Nephron progenitor cell (in vitro differentiated cells): ENCODE measurements at regions not wholly inside any gene's neighbourhood (a gene's known extent, or its start where the extent isn't known, plus 50 kb on each side); places are given as distances from the start of the nearest gene placed in this dataset.

Source experiments
- DNase-seq: peaks from one replicate; pipeline ENCODE4 v3.0.0; 2021
- H3K27ac Mint-ChIP-seq: 2 replicates; pipeline ENCODE4 v1.8.0; 2021; ENCODE audit warnings: mild to moderate bottlenecking, moderate library complexity, mixed read lengths
- H3K27me3 Mint-ChIP-seq: 2 replicates; pipeline ENCODE4 v1.8.0; 2021; ENCODE audit warnings: mild to moderate bottlenecking, low read depth, mixed read lengths; ENCODE audit not compliant: poor library complexity
- H3K36me3 Mint-ChIP-seq: 2 replicates; pipeline ENCODE4 v1.8.0; 2021; ENCODE audit warnings: low read depth, mixed read lengths
- H3K4me1 Mint-ChIP-seq: 2 replicates; pipeline ENCODE4 v1.8.0; 2021; ENCODE audit warnings: mixed read lengths
- H3K4me3 Mint-ChIP-seq: 2 replicates; pipeline ENCODE4 v1.8.0; 2021; ENCODE audit warnings: mild to moderate bottlenecking, moderate library complexity, mixed read lengths
- H3K9me3 Mint-ChIP-seq: 2 replicates; pipeline ENCODE4 v1.8.0; 2021; ENCODE audit warnings: mild to moderate bottlenecking, moderate library complexity, mixed read lengths
- TF ChIP-seq, protein P1 (sequence below): fragments of 200-600 bp; sonication (generic); IDR thresholded peaks from 2 replicates; pipeline ENCODE4 v1.5.0; 2021; ENCODE audit warnings: antibody characterized with exemption

DNA sequence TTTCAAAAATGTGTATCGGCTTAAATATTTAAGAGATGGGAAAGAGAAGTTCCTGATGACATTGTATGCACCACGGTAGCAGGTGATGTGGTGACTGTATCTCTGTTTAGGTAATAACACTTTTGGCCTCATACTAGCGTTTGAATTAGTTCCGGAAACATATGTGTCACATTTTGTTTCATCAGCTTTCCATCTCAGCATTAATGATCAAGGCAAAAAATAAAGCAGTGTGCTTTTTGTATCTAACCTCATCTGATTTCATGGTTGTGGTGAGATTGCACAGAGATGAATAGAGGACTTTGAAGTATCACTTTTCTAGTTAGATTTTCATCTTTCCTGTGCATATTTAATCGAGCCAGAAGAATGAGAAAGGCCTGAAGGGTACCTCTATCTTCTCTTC is 206.4 kb upstream of the SPRY1 start:
- DNase-seq = no peak
- no peaks in the 10 kb centered on the region for H3K4me1 Mint-ChIP-seq
- TF ChIP-seq, protein P1, sequence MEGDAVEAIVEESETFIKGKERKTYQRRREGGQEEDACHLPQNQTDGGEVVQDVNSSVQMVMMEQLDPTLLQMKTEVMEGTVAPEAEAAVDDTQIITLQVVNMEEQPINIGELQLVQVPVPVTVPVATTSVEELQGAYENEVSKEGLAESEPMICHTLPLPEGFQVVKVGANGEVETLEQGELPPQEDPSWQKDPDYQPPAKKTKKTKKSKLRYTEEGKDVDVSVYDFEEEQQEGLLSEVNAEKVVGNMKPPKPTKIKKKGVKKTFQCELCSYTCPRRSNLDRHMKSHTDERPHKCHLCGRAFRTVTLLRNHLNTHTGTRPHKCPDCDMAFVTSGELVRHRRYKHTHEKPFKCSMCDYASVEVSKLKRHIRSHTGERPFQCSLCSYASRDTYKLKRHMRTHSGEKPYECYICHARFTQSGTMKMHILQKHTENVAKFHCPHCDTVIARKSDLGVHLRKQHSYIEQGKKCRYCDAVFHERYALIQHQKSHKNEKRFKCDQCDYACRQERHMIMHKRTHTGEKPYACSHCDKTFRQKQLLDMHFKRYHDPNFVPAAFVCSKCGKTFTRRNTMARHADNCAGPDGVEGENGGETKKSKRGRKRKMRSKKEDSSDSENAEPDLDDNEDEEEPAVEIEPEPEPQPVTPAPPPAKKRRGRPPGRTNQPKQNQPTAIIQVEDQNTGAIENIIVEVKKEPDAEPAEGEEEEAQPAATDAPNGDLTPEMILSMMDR = no peak
- no peaks in the 10 kb centered on the region for H3K9me3 Mint-ChIP-seq
- peaks cover 5% of the 10 kb centered on the region for H3K36me3 Mint-ChIP-seq
- no peak overlapping the region for H3K27ac Mint-ChIP-seq
- H3K27me3 Mint-ChIP-seq = no peaks in the 10 kb centered on the region
- no peak overlapping the region for H3K4me3 Mint-ChIP-seq

DNA sequence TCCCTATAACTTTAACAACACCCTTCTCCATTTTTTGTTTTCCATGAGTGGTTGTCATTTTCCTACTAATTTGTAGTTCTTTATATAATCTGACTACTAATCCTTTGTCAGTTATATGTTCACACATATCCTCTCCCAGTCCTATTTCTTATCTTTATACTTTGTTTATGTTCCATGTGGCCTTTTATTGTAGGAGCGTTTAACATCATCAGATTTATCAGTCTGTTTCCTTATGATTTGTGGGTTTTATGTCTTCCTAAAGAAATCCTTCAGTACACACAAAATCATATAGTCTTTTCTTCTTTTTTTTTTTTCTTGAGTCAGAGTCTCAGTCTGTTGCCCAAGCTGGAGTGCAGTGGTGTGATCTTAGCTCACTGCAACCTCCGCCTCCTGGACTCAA is 204.9 kb upstream of the SPRY1 start:
- H3K36me3 Mint-ChIP-seq = peaks cover 5% of the 10 kb centered on the region
- H3K4me3 Mint-ChIP-seq = no peak overlapping the region
- no peaks in the 10 kb centered on the region for H3K4me1 Mint-ChIP-seq
- H3K27me3 Mint-ChIP-seq = peaks cover 4% of the 10 kb centered on the region
- H3K9me3 Mint-ChIP-seq = no peaks in the 10 kb centered on the region
- H3K27ac Mint-ChIP-seq = no peak overlapping the region
- TF ChIP-seq, protein P1 = no peak
- DNase-seq = no peak

DNA sequence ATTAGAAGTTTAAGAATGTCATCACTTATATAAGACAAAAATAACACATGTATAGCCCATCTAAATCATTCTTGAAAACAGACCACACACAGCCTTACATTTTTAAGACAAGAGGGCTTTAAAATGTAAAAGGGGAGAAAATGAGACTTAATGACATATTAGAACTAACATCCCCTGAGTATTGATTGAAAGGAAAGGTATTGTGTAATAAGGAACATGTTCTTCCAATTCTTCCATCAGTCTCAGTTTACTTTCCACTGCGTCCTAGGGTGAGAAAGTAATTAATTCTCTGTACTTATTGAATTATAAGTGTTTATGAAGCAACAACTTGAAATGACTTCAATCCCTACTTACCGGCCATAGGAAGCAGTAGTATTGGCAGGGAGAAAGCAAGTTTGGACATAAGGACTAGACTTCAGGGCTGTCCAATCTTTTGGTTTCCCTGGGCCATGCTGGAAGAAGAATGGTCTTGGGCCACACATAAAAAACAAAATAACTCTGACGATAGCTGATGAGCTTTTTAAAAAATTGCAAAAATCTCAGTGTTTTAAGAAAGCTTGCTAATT is 202.7 kb upstream of the SPRY1 start:
- H3K4me1 Mint-ChIP-seq = no peaks in the 10 kb centered on the region
- TF ChIP-seq, protein P1 = no peak

DNA sequence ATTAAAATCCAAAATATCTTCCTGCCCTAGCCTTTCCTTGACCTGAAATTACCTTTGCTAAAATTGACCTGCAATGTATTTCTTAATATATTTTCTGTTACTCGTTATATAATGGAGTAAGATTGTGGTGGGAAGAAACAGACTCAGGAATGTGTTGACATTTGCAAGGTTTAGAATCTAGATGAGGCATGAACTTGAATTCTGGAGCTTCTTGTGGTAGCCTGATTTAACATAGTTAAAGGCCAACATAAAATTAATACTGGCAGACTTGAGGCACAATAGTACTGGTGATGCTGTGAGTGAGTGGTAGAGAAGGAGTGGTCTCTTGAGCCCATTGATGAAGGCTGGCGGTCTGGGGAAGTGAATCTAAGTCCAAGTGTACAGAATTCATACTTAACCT is 197.9 kb upstream of the SPRY1 start:
- TF ChIP-seq, protein P1 = no peak
- H3K4me3 Mint-ChIP-seq = no peak overlapping the region
- H3K27me3 Mint-ChIP-seq = peaks cover 4% of the 10 kb centered on the region
- H3K4me1 Mint-ChIP-seq = no peaks in the 10 kb centered on the region
- H3K9me3 Mint-ChIP-seq = no peaks in the 10 kb centered on the region
- H3K27ac Mint-ChIP-seq = no peak overlapping the region
- peaks cover under 1% of the 10 kb centered on the region for H3K36me3 Mint-ChIP-seq
- no peak for DNase-seq

More for the DNA sequence above, 202.7 kb upstream of the SPRY1 start:
- Mint-ChIP-seq H3K27me3 (peaks cover 4% of the 10 kb centered on the region), H3K9me3 (no peaks in the 10 kb centered on the region), H3K4me3 (no peak overlapping the region), H3K27ac (no peak overlapping the region), H3K36me3 (peaks cover 5% of the 10 kb centered on the region)
- DNase-seq = no peak

DNA sequence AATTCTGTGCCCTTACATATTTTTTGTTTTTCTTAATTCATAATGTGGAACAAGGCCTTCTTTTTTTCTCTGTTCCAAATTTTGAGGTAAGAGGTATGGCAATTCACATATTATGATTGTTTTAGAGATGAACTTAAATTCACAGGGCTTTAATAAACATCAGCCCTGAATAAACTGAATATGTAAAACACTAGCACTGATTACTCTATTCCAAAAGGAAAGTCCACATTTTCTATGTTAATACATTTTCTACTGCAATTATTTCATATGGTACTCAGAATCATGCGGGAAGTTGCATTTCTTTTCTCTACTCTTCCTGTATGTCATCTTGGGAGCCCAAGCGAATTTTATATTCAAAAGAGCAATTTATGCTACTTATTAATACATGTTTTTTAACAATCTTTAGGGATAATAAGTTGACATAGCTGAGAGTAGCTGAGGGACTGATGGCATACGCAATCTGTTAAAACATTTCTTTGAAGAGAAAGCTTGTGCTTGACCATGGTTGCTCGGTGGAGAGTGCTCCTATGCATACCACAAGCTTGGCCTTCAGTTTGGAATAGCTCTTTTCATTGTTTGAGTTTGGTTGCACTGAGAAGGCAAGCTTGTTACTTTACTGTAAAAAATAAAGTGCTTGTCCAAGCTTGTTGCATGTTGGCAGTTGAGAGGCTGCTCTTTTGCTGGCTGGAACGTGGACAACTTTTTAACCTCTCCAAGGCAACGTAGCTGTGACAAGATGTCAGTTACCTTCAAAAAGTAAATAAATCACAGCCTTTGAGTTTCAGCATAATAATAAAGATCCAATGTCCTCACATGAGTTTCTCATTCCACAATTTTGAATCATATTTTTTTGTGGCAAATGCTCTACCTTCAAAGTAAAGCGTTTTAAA is 196.3 kb upstream of the SPRY1 start:
- Mint-ChIP-seq H3K27ac (no peak overlapping the region), H3K4me3 (no peak overlapping the region)
- TF ChIP-seq, protein P1 = no peak

DNA sequence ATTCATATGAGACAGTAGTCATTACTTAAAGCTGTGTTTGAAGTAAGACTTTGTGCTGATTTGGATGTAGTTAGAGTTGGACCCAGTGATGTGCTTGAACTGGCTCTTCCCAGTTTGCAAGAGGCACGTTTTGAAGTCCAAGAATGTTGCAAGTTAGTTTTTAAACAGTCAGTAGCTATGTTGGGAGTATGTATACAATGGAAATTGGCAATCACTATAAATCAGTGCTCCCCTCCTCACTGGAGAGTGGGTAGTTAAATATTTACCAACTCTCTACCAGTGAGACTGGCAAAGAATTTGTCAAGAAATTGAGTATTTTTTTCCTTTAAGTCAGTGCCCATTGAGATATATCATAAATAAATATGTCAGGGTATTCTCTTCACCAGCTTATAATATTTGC is 191.9 kb upstream of the SPRY1 start:
- no peaks in the 10 kb centered on the region for H3K27me3 Mint-ChIP-seq
- no peak overlapping the region for H3K27ac Mint-ChIP-seq
- peaks cover 6% of the 10 kb centered on the region for H3K36me3 Mint-ChIP-seq
- H3K4me3 Mint-ChIP-seq = no peak overlapping the region
- no peaks in the 10 kb centered on the region for H3K9me3 Mint-ChIP-seq
- H3K4me1 Mint-ChIP-seq = no peaks in the 10 kb centered on the region
- TF ChIP-seq, protein P1 = no peak
- no peak for DNase-seq

More for the DNA sequence above, 196.3 kb upstream of the SPRY1 start:
- Mint-ChIP-seq H3K27me3 (peaks cover 4% of the 10 kb centered on the region), H3K9me3 (no peaks in the 10 kb centered on the region), H3K4me1 (no peaks in the 10 kb centered on the region), H3K36me3 (peaks cover 6% of the 10 kb centered on the region)
- DNase-seq = no peak
